Mesothelial cell of epicardium (in vitro differentiated cells): ENCODE measurements at regions not wholly inside any gene's neighbourhood (a gene's known extent, or its start where the extent isn't known, plus 50 kb on each side); places are given as distances from the start of the nearest gene placed in this dataset.

Experiments used
- DNase-seq, 2 experiments: peaks; one replicate each; pipeline ENCODE4 v3.0.0; 2021; ENCODE audit warnings: low spot score in 2 of 2; ENCODE audit not compliant: unreplicated experiment in 2 of 2
- H3K27ac Mint-ChIP-seq: 2 replicates; pipeline ENCODE4 v1.8.0; 2021; ENCODE audit warnings: mixed read lengths
- H3K27me3 Mint-ChIP-seq: 2 replicates; pipeline ENCODE4 v1.8.0; 2021; ENCODE audit warnings: low read depth, mixed read lengths
- H3K36me3 Mint-ChIP-seq: 2 replicates; pipeline ENCODE4 v1.8.0; 2021; ENCODE audit warnings: mixed read lengths
- H3K4me1 Mint-ChIP-seq: 2 replicates; pipeline ENCODE4 v1.8.0; 2021; ENCODE audit warnings: mixed read lengths
- H3K4me3 Mint-ChIP-seq: 2 replicates; pipeline ENCODE4 v1.8.0; 2021; ENCODE audit warnings: mild to moderate bottlenecking, moderate library complexity, mixed read lengths
- H3K9me3 Mint-ChIP-seq: 2 replicates; pipeline ENCODE4 v1.8.0; 2021; ENCODE audit warnings: mixed read lengths
- CTCF ChIP-seq: fragments of 200-600 bp; sonication (generic); IDR thresholded peaks from one replicate; pipeline ENCODE4 v1.5.0; 2021; ENCODE audit warnings: antibody characterized with exemption; ENCODE audit not compliant: unreplicated experiment

- Mint-ChIP-seq H3K9me3 (peaks cover 5% of the 10 kb centered on the region), H3K27me3 (no peaks in the 10 kb centered on the region), H3K36me3 (no peaks in the 10 kb centered on the region), H3K4me1 (peaks cover 17% of the 10 kb centered on the region), H3K4me3 (no peak overlapping the region), H3K27ac (no peak overlapping the region)
- DNase-seq: no peak
- TF ChIP-seq CTCF: no peak
Measured at GRCh38 chr4:117481742-117482141, 396.4 kb upstream of the TRAM1L1 start.

- H3K27ac Mint-ChIP-seq: no peak overlapping the region
- H3K27me3 Mint-ChIP-seq: no peaks in the 10 kb centered on the region
- no peak for DNase-seq
- H3K4me1 Mint-ChIP-seq: peaks cover 15% of the 10 kb centered on the region
- no peak for TF ChIP-seq CTCF
- H3K9me3 Mint-ChIP-seq: peaks cover 5% of the 10 kb centered on the region
- H3K4me3 Mint-ChIP-seq: no peak overlapping the region
- no peaks in the 10 kb centered on the region for H3K36me3 Mint-ChIP-seq
Measured at GRCh38 chr4:117488692-117489091, 403.3 kb upstream of the TRAM1L1 start.

GRCh38 chr4:117489107-117489506 lies 403.7 kb upstream of the TRAM1L1 start:
- DNase-seq: no peak
- Mint-ChIP-seq H3K36me3 (no peaks in the 10 kb centered on the region), H3K4me3 (no peak overlapping the region), H3K4me1 (peaks cover 15% of the 10 kb centered on the region), H3K9me3 (peaks cover 5% of the 10 kb centered on the region), H3K27ac (no peak overlapping the region), H3K27me3 (no peaks in the 10 kb centered on the region)
- TF ChIP-seq CTCF: no peak

- H3K27me3 Mint-ChIP-seq: no peaks in the 10 kb centered on the region
- H3K36me3 Mint-ChIP-seq: no peaks in the 10 kb centered on the region
- H3K9me3 Mint-ChIP-seq: peaks cover 5% of the 10 kb centered on the region
- no peak for TF ChIP-seq CTCF
- no peak overlapping the region for H3K4me3 Mint-ChIP-seq
- DNase-seq: no peak
- no peak overlapping the region for H3K27ac Mint-ChIP-seq
- peaks cover 19% of the 10 kb centered on the region for H3K4me1 Mint-ChIP-seq
Measured at GRCh38 chr4:117491516-117491915, 406.1 kb upstream of the TRAM1L1 start.

GRCh38 chr4:117495802-117496201 lies 410.4 kb upstream of the TRAM1L1 start:
- H3K4me1 Mint-ChIP-seq: peaks cover 16% of the 10 kb centered on the region
- TF ChIP-seq CTCF: no peak
- no peak overlapping the region for H3K4me3 Mint-ChIP-seq
- no peak overlapping the region for H3K27ac Mint-ChIP-seq
- no peaks in the 10 kb centered on the region for H3K27me3 Mint-ChIP-seq
- H3K36me3 Mint-ChIP-seq: no peaks in the 10 kb centered on the region
- H3K9me3 Mint-ChIP-seq: peaks cover 5% of the 10 kb centered on the region
- no peak for DNase-seq

GRCh38 chr4:117512414-117512813 lies 427.0 kb upstream of the TRAM1L1 start:
- H3K27ac Mint-ChIP-seq: no peak overlapping the region
- no peaks in the 10 kb centered on the region for H3K36me3 Mint-ChIP-seq
- H3K27me3 Mint-ChIP-seq: no peaks in the 10 kb centered on the region
- TF ChIP-seq CTCF: no peak
- H3K4me3 Mint-ChIP-seq: no peak overlapping the region
- H3K9me3 Mint-ChIP-seq: peaks cover 4% of the 10 kb centered on the region
- H3K4me1 Mint-ChIP-seq: peaks cover 5% of the 10 kb centered on the region
- no peak for DNase-seq
